Esophagus muscularis mucosa (tissue), 4 donors: ENCODE measurements at regions not wholly inside any gene's neighbourhood (a gene's known extent, or its start where the extent isn't known, plus 50 kb on each side); places are given as distances from the start of the nearest gene placed in this dataset.

ENCODE experiments used
- DNase-seq: peaks from one replicate; pipeline ENCODE4 v3.0.0-alpha.2; 2017; ENCODE audit errors: extremely low spot score
- H3K27ac ChIP-seq, 4 donors: fragments of 200-600 bp; sonication (generic); replicated peaks in 1 of 4; 1 replicate in 3 of 4; 2 replicates in 1 of 4; pipeline ENCODE4 v1.5.1; 2016 to 2019; ENCODE audit warnings: mild to moderate bottlenecking in 1 of 4
- H3K27me3 ChIP-seq, 4 donors: fragments of 200-600 bp; sonication (generic); one replicate each; pipeline versions ENCODE4 v1.5.1 to v1.6.0; 2016 to 2019
- H3K36me3 ChIP-seq, 4 donors: fragments of 200-600 bp; sonication (generic); one replicate each; pipeline ENCODE4 v1.5.1; 2016 to 2019
- H3K4me1 ChIP-seq, 4 donors: fragments of 200-600 bp; sonication (generic); one replicate each; pipeline ENCODE4 v1.5.1; 2016 to 2019
- H3K4me3 ChIP-seq, 4 donors: fragments of 200-600 bp; sonication (generic); 1 replicate in 2 of 4; 2 replicates in 2 of 4; pipeline ENCODE4 v1.5.1; 2016 to 2019; ENCODE audit warnings: mild to moderate bottlenecking in 4 of 4, moderate library complexity in 1 of 4
- H3K9me3 ChIP-seq, 4 donors: fragments of 200-600 bp; sonication (generic); 1 replicate in 3 of 4; 2 replicates in 1 of 4; pipeline ENCODE4 v1.5.1; 2016 to 2019
- CTCF ChIP-seq, 3 experiments: fragments of 200-600 bp in 2 of 3; fragments of 450-650 bp in 1 of 3; sonication (generic) in 2 of 3; IDR thresholded peaks; one replicate each; pipeline ENCODE4 v1.5.1; 2017 to 2019; ENCODE audit warnings: antibody characterized with exemption in 3 of 3, mild to moderate bottlenecking in 2 of 3, moderate library complexity in 1 of 3
- EP300 ChIP-seq: sonication (generic); formaldehyde crosslinking; IDR thresholded peaks from one replicate; pipeline ENCODE4 v1.6.1; 2017; ENCODE audit warnings: antibody characterized with exemption
- POLR2A ChIP-seq: fragments of 450-650 bp; IDR thresholded peaks from one replicate; pipeline ENCODE4 v1.6.1; 2017; ENCODE audit warnings: antibody characterized with exemption, moderate library complexity, mild to moderate bottlenecking, low read depth
- POLR2AphosphoS5 ChIP-seq, 2 donors: sonication (generic); formaldehyde crosslinking; IDR thresholded peaks; one replicate each; pipeline ENCODE4 v1.6.1; 2017; ENCODE audit warnings: antibody characterized with exemption in 2 of 2
- WGBS: methylation state at CpG from one replicate; pipeline ENCODE4 v1.1.5; 2018; 5-methylcytosine and 5-hydroxymethylcytosine counted together
- intact Hi-C: fragments of 100-400 bp; cut with DNase I; formaldehyde crosslinking; loops from one replicate; pipeline ENCODE4 v1.15.1; 2023

- no peak for DNase-seq
- Histone ChIP-seq H3K4me1 (no peaks in the 10 kb centered on the region), H3K9me3 (no peaks in the 10 kb centered on the region), H3K36me3 (no peaks in the 10 kb centered on the region), H3K27me3 (no peaks in the 10 kb centered on the region), H3K4me3 (no peak overlapping the region), H3K27ac (no peak overlapping the region)
- TF ChIP-seq POLR2AphosphoS5 (IDR thresholded peaks at IDR 0.05) (no peak), EP300 (no peak)
- intact Hi-C loops: no loop called here
- WGBS: 88% methylated on average over 4 of the region's 4 CpGs
Observed at GRCh38 chr4:71123951-71124350, 130.5 kb downstream of the DCK start.

GRCh38 chr4:71125137-71125536 lies 131.7 kb downstream of the DCK start:
- DNase-seq: no peak
- Histone ChIP-seq H3K27ac (no peak overlapping the region), H3K4me1 (no peaks in the 10 kb centered on the region), H3K4me3 (no peak overlapping the region), H3K27me3 (no peaks in the 10 kb centered on the region), H3K36me3 (no peaks in the 10 kb centered on the region), H3K9me3 (no peaks in the 10 kb centered on the region)
- intact Hi-C loops: no loop called here
- TF ChIP-seq EP300 (no peak), CTCF (IDR thresholded peaks at IDR 0.05) (no peak), POLR2A (no peak), POLR2AphosphoS5 (IDR thresholded peaks at IDR 0.05) (no peak)
- whole genome bisulfite sequencing: 97% methylated on average over 4 of the region's 4 CpGs

GRCh38 chr4:71126719-71127118 lies 133.3 kb downstream of the DCK start:
- no peaks in the 10 kb centered on the region for H3K4me1 ChIP-seq
- no peak for DNase-seq
- no peak overlapping the region for H3K27ac ChIP-seq
- TF ChIP-seq CTCF (IDR thresholded peaks at IDR 0.05): no peak
- no peak for TF ChIP-seq EP300
- TF ChIP-seq POLR2A: no peak
- no peak for TF ChIP-seq POLR2AphosphoS5 (IDR thresholded peaks at IDR 0.05)
- H3K9me3 ChIP-seq: no peaks in the 10 kb centered on the region
- no peaks in the 10 kb centered on the region for H3K36me3 ChIP-seq
- WGBS: 74% methylated on average over 1 of the region's 1 CpG
- H3K27me3 ChIP-seq: no peaks in the 10 kb centered on the region
- no peak overlapping the region for H3K4me3 ChIP-seq
- intact Hi-C loops: no loop called here

- TF ChIP-seq POLR2AphosphoS5 (IDR thresholded peaks at IDR 0.05) (no peak), EP300 (no peak), CTCF (IDR thresholded peaks at IDR 0.05) (no peak), POLR2A (no peak)
- WGBS: 56% methylated on average over 9 of the region's 9 CpGs
- Histone ChIP-seq H3K36me3 (no peaks in the 10 kb centered on the region), H3K27ac (no peak overlapping the region), H3K9me3 (no peaks in the 10 kb centered on the region), H3K4me3 (no peak overlapping the region), H3K27me3 (no peaks in the 10 kb centered on the region), H3K4me1 (no peaks in the 10 kb centered on the region)
- intact Hi-C loops: no loop called here
- no peak for DNase-seq
Observed at GRCh38 chr4:71130827-71131603, 137.6 kb downstream of the DCK start.

- TF ChIP-seq POLR2AphosphoS5 (IDR thresholded peaks at IDR 0.05): no peak
- no peak for TF ChIP-seq POLR2A
- no peak for TF ChIP-seq EP300
- TF ChIP-seq CTCF (IDR thresholded peaks at IDR 0.05): no peak
- no peaks in the 10 kb centered on the region for H3K36me3 ChIP-seq
- intact Hi-C loops: no loop called here
- H3K4me3 ChIP-seq: no peak overlapping the region
- H3K9me3 ChIP-seq: no peaks in the 10 kb centered on the region
- H3K27ac ChIP-seq: no peak overlapping the region
- DNase-seq: no peak
- no peaks in the 10 kb centered on the region for H3K27me3 ChIP-seq
- no peaks in the 10 kb centered on the region for H3K4me1 ChIP-seq
Observed at GRCh38 chr4:71132486-71132885, 139.0 kb downstream of the DCK start.
